Testis (tissue), 2 donors: ENCODE measurements at regions not wholly inside any gene's neighbourhood (a gene's known extent, or its start where the extent isn't known, plus 50 kb on each side); places are given as distances from the start of the nearest gene placed in this dataset.

Experiments used
- CTCF ChIP-seq, 3 experiments: fragments of 450-650 bp in 2 of 3; fragments of 200-600 bp in 1 of 3; sonication (generic) in 1 of 3; IDR thresholded peaks; one replicate each; pipeline ENCODE4 v1.5.1; 2016 to 2019; ENCODE audit warnings: antibody characterized with exemption in 3 of 3, mild to moderate bottlenecking in 2 of 3, moderate library complexity in 1 of 3
- POLR2A ChIP-seq: fragments of 450-650 bp; IDR thresholded peaks from one replicate; pipeline ENCODE4 v1.6.1; 2017; ENCODE audit warnings: antibody characterized with exemption, mild to moderate bottlenecking, moderate library complexity

DNA sequence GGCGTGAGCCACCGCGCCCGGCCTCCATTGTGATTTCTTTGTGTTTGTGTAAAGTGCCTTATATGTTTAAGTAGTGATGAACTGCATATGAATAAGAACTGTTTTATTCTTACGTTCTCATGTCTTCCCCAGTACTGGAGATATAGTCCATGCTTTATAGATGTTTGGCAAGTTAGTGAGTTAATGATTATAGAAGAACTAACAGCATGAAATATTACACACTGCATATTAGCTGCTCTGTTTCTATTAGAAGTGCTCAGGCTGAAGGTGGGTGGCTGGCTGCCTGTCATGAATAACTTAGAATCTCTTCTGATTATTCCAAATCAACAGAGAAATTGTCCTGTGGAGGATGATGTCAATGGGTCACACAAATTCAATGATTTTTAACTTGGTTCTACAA, 709.4 kb downstream of the GALC start:
- TF ChIP-seq CTCF (IDR thresholded peaks at IDR 0.05) (no peak), POLR2A (no peak)
